DOHH2 (cell line): ENCODE measurements at regions not wholly inside any gene's neighbourhood (a gene's known extent, or its start where the extent isn't known, plus 50 kb on each side); places are given as distances from the start of the nearest gene placed in this dataset.
A peak's percentile ranks its signal among the peaks of the same experiment; 100 is the strongest.
"Not testable (repeated sequence)": the region's sequence is repeated elsewhere in the genome, so short reads cannot be mapped to it uniquely, and the experiment has no call there.

Source experiments
- H3F3A ChIP-seq: fragments of 200-600 bp; sonication (generic), shearing (Covaris generic); 2 replicates; pipeline ENCODE4 v1.6.0; 2016; ENCODE audit warnings: antibody characterized with exemption, mild to moderate bottlenecking; ENCODE audit not compliant: control insufficient read depth, insufficient read depth
- H3K27ac ChIP-seq: fragments of 200-600 bp; sonication (generic); 2 replicates; pipeline ENCODE4 v1.5.1; 2014; ENCODE audit warnings: low read depth, mild to moderate bottlenecking, low read length, moderate library complexity
- H3K27me3 ChIP-seq: fragments of 200-600 bp; sonication (generic); 2 replicates; pipeline ENCODE4 v1.6.1; 2014; ENCODE audit warnings: mild to moderate bottlenecking, low read length, mixed read lengths; ENCODE audit not compliant: control insufficient read depth
- H3K36me3 ChIP-seq: fragments of 200-600 bp; sonication (generic); 2 replicates; pipeline ENCODE4 v1.6.1; 2014; ENCODE audit warnings: mild to moderate bottlenecking, low read length, moderate library complexity, mixed read lengths; ENCODE audit not compliant: control insufficient read depth
- H3K4me1 ChIP-seq: fragments of 200-600 bp; sonication (generic); 2 replicates; pipeline ENCODE4 v1.6.1; 2014; ENCODE audit warnings: mild to moderate bottlenecking, low read length, mixed read lengths; ENCODE audit not compliant: control insufficient read depth
- H3K4me2 ChIP-seq: fragments of 200-600 bp; sonication (generic); 2 replicates; pipeline ENCODE4 v1.6.0; 2014; ENCODE audit warnings: mild to moderate bottlenecking, low read length, moderate library complexity
- H3K4me3 ChIP-seq: fragments of 200-600 bp; sonication (generic); 2 replicates; pipeline ENCODE4 v1.5.1; 2014; ENCODE audit warnings: mild to moderate bottlenecking, low read length, mixed read lengths
- H3K79me2 ChIP-seq: fragments of 200-600 bp; sonication (generic); 2 replicates; pipeline ENCODE4 v1.6.1; 2014; ENCODE audit warnings: mild to moderate bottlenecking, low read length, mixed read lengths; ENCODE audit not compliant: control insufficient read depth
- H3K9me2 ChIP-seq: fragments of 200-600 bp; sonication (generic); replicated peaks from 2 replicates; pipeline ENCODE4 v1.6.1; 2014; ENCODE audit warnings: mild to moderate bottlenecking, low read length, mixed read lengths; ENCODE audit not compliant: control insufficient read depth
- H3K9me3 ChIP-seq: fragments of 200-600 bp; sonication (generic); 2 replicates; pipeline ENCODE4 v1.6.1; 2014; ENCODE audit warnings: antibody characterized with exemption, low read length, mixed read lengths; ENCODE audit not compliant: control insufficient read depth, insufficient read depth
- H4K20me1 ChIP-seq: fragments of 200-600 bp; sonication (generic); 2 replicates; pipeline ENCODE4 v1.6.0; 2014; ENCODE audit warnings: low read depth, mild to moderate bottlenecking, antibody characterized with exemption, low read length, moderate library complexity; ENCODE audit not compliant: control insufficient read depth, insufficient read depth
- CTCF ChIP-seq: fragments of 200-600 bp; sonication (generic); IDR thresholded peaks from one replicate; pipeline ENCODE4 v1.5.1; 2014; ENCODE audit warnings: antibody characterized with exemption, mild to moderate bottlenecking, low read depth, low read length; ENCODE audit not compliant: poor library complexity, severe bottlenecking
- EZH2phosphoT487 ChIP-seq: fragments of 200-600 bp; sonication (generic); IDR thresholded peaks from 2 replicates; pipeline ENCODE4 v1.6.1; 2017; ENCODE audit warnings: borderline replicate concordance, mild to moderate bottlenecking, antibody characterized with exemption, low read length, moderate library complexity, mixed read lengths

- Histone ChIP-seq H3K9me2 (no peaks in the 10 kb centered on the region), H3K9me3 (no peaks in the 10 kb centered on the region; the same call in 1 of the 2 replicates), H4K20me1 (no peaks in the 10 kb centered on the region), H3K4me2 (peak overlapping the region; percentile 37; the same call in 1 of the 2 replicates), H3K4me1 (peaks cover 18% of the 10 kb centered on the region), H3K27me3 (no peaks in the 10 kb centered on the region), H3K79me2 (no peaks in the 10 kb centered on the region), H3K4me3 (peak overlapping the region; percentile 20), H3F3A (no peaks in the 10 kb centered on the region), H3K36me3 (no peaks in the 10 kb centered on the region), H3K27ac (no peak overlapping the region)
- TF ChIP-seq CTCF (no peak), EZH2phosphoT487 (no peak)
Measured at GRCh38 chrX:64580605-64581004, 185.4 kb upstream of the MTMR8 start.

- no peak overlapping the region for H3K27ac ChIP-seq
Measured at GRCh38 chrX:64580035-64580434, 184.8 kb upstream of the MTMR8 start.

GRCh38 chrX:64571011-64571410, 175.8 kb upstream of the MTMR8 start:
- no peaks in the 10 kb centered on the region for H4K20me1 ChIP-seq
- no peaks in the 10 kb centered on the region for H3K9me3 ChIP-seq
- H3K4me3 ChIP-seq = no peak overlapping the region
- H3K4me1 ChIP-seq = no peaks in the 10 kb centered on the region
- TF ChIP-seq CTCF = no peak
- TF ChIP-seq EZH2phosphoT487 = no peak
- no peaks in the 10 kb centered on the region for H3K9me2 ChIP-seq
- H3K79me2 ChIP-seq = no peaks in the 10 kb centered on the region
- H3K27me3 ChIP-seq = no peaks in the 10 kb centered on the region
- no peak overlapping the region for H3K27ac ChIP-seq
- no peaks in the 10 kb centered on the region for H3F3A ChIP-seq
- no peaks in the 10 kb centered on the region for H3K36me3 ChIP-seq
- no peak overlapping the region for H3K4me2 ChIP-seq

More at GRCh38 chrX:64580035-64580434, 184.8 kb upstream of the MTMR8 start:
- no peaks in the 10 kb centered on the region for H3K9me2 ChIP-seq
- H4K20me1 ChIP-seq = no peaks in the 10 kb centered on the region
- H3K9me3 ChIP-seq = no peaks in the 10 kb centered on the region; the same call in 1 of the 2 replicates
- peaks cover 18% of the 10 kb centered on the region for H3K4me1 ChIP-seq
- TF ChIP-seq EZH2phosphoT487 = no peak
- TF ChIP-seq CTCF = no peak
- H3K27me3 ChIP-seq = no peaks in the 10 kb centered on the region
- H3K79me2 ChIP-seq = no peaks in the 10 kb centered on the region
- no peaks in the 10 kb centered on the region for H3K36me3 ChIP-seq
- H3F3A ChIP-seq = no peaks in the 10 kb centered on the region
- H3K4me2 ChIP-seq = peak overlapping the region; percentile 37
- H3K4me3 ChIP-seq = peak overlapping the region; percentile 20

- no peaks in the 10 kb centered on the region for H3K36me3 ChIP-seq
- no peak for TF ChIP-seq EZH2phosphoT487
- no peak for TF ChIP-seq CTCF
- H3K79me2 ChIP-seq = no peaks in the 10 kb centered on the region
- no peaks in the 10 kb centered on the region for H3K9me3 ChIP-seq
- H3K4me1 ChIP-seq = no peaks in the 10 kb centered on the region
- no peaks in the 10 kb centered on the region for H4K20me1 ChIP-seq
- H3K9me2 ChIP-seq = no peaks in the 10 kb centered on the region
- no peak overlapping the region for H3K4me2 ChIP-seq
- H3K27ac ChIP-seq = no peak overlapping the region
- H3K27me3 ChIP-seq = no peaks in the 10 kb centered on the region
- no peaks in the 10 kb centered on the region for H3F3A ChIP-seq
- H3K4me3 ChIP-seq = no peak overlapping the region
Measured at GRCh38 chrX:64570204-64570603, 175.0 kb upstream of the MTMR8 start.

GRCh38 chrX:64565348-64565747, 170.1 kb upstream of the MTMR8 start:
- not testable (repeated sequence) for H3K4me3 ChIP-seq, H3F3A ChIP-seq, H3K79me2 ChIP-seq, H3K9me2 ChIP-seq, H3K9me3 ChIP-seq, H4K20me1 ChIP-seq, H3K27me3 ChIP-seq, H3K27ac ChIP-seq, H3K4me2 ChIP-seq, H3K4me1 ChIP-seq, H3K36me3 ChIP-seq
